ENCODE measurements at regions not wholly inside any gene's neighbourhood (a gene's known extent, or its start where the extent isn't known, plus 50 kb on each side); places are given as distances from the start of the nearest gene placed in this dataset.
"Not testable (repeated sequence)": the region's sequence is repeated elsewhere in the genome, so short reads cannot be mapped to it uniquely, and the experiment has no call there.

- Mint-ChIP-seq H3K4me3 (no peak overlapping the region), H3K4me1 (no peaks in the 10 kb centered on the region), H3K27ac (no peak overlapping the region), H3K27me3 (no peaks in the 10 kb centered on the region), H3K9me3 (no peaks in the 10 kb centered on the region), H3K36me3 (no peaks in the 10 kb centered on the region)
- ATAC-seq (ENCODE audit: low read depth): no peak
- DNase-seq (ENCODE audit: low spot score in 2 of 2): no peak
These were observed 373.3 kb upstream of the ACTRT1 start for GRCh38 chrX:128425546-128425945.

- ATAC-seq (ENCODE audit: low read depth) (no peak), DNase-seq (ENCODE audit: low spot score in 2 of 2) (no peak)
- H3K36me3 Mint-ChIP-seq: no peaks in the 10 kb centered on the region
- no peaks in the 10 kb centered on the region for H3K4me1 Mint-ChIP-seq
- no peak overlapping the region for H3K27ac Mint-ChIP-seq
- H3K9me3 Mint-ChIP-seq: peaks cover 3% of the 10 kb centered on the region
- H3K4me3 Mint-ChIP-seq: no peak overlapping the region
- no peaks in the 10 kb centered on the region for H3K27me3 Mint-ChIP-seq
These were observed 356.6 kb upstream of the ACTRT1 start for GRCh38 chrX:128408842-128409241.

- Mint-ChIP-seq H3K27ac (no peak overlapping the region), H3K27me3 (no peaks in the 10 kb centered on the region), H3K4me1 (no peaks in the 10 kb centered on the region), H3K9me3 (no peaks in the 10 kb centered on the region), H3K36me3 (no peaks in the 10 kb centered on the region), H3K4me3 (no peak overlapping the region)
- ATAC-seq (ENCODE audit: low read depth) (no peak), DNase-seq (ENCODE audit: low spot score in 2 of 2) (no peak)
These were observed 344.4 kb upstream of the ACTRT1 start for GRCh38 chrX:128396601-128397000.

- H3K9me3 Mint-ChIP-seq, H3K4me3 Mint-ChIP-seq, H3K4me1 Mint-ChIP-seq: not testable (repeated sequence)
These were observed 331.6 kb upstream of the ACTRT1 start for GRCh38 chrX:128383846-128384245.

GRCh38 chrX:128365492-128365891, 313.3 kb upstream of the ACTRT1 start:
- no peaks in the 10 kb centered on the region for H3K4me1 Mint-ChIP-seq
- H3K4me3 Mint-ChIP-seq: no peak overlapping the region
- H3K27ac Mint-ChIP-seq: no peak overlapping the region
- H3K36me3 Mint-ChIP-seq: no peaks in the 10 kb centered on the region
- no peaks in the 10 kb centered on the region for H3K27me3 Mint-ChIP-seq
- ATAC-seq (ENCODE audit: low read depth) (no peak), DNase-seq (ENCODE audit: low spot score in 2 of 2) (no peak)
- peaks cover 2% of the 10 kb centered on the region for H3K9me3 Mint-ChIP-seq

More at GRCh38 chrX:128383846-128384245, 331.6 kb upstream of the ACTRT1 start:
- H3K27ac Mint-ChIP-seq; H3K27me3 Mint-ChIP-seq; DNase-seq (ENCODE audit: low spot score in 2 of 2); H3K36me3 Mint-ChIP-seq; ATAC-seq (ENCODE audit: low read depth): not testable (repeated sequence)

GRCh38 chrX:128335671-128336070, 283.5 kb upstream of the ACTRT1 start:
- no peak overlapping the region for H3K4me3 Mint-ChIP-seq
- H3K4me1 Mint-ChIP-seq: no peaks in the 10 kb centered on the region
- H3K36me3 Mint-ChIP-seq: no peaks in the 10 kb centered on the region
- DNase-seq (ENCODE audit: low spot score in 2 of 2): no peak
- H3K27me3 Mint-ChIP-seq: no peaks in the 10 kb centered on the region
- no peak for ATAC-seq (ENCODE audit: low read depth)
- no peak overlapping the region for H3K27ac Mint-ChIP-seq
- H3K9me3 Mint-ChIP-seq: peaks cover 5% of the 10 kb centered on the region

GRCh38 chrX:128334821-128335220, 282.6 kb upstream of the ACTRT1 start:
- no peaks in the 10 kb centered on the region for H3K4me1 Mint-ChIP-seq
- peaks cover 5% of the 10 kb centered on the region for H3K9me3 Mint-ChIP-seq
- DNase-seq (ENCODE audit: low spot score in 2 of 2) (no peak), ATAC-seq (ENCODE audit: low read depth) (no peak)
- no peaks in the 10 kb centered on the region for H3K36me3 Mint-ChIP-seq
- H3K27me3 Mint-ChIP-seq: no peaks in the 10 kb centered on the region
- no peak overlapping the region for H3K4me3 Mint-ChIP-seq
- H3K27ac Mint-ChIP-seq: no peak overlapping the region

- Mint-ChIP-seq H3K27me3 (no peaks in the 10 kb centered on the region), H3K27ac (no peak overlapping the region), H3K36me3 (no peaks in the 10 kb centered on the region), H3K9me3 (no peaks in the 10 kb centered on the region), H3K4me1 (no peaks in the 10 kb centered on the region), H3K4me3 (no peak overlapping the region)
- ATAC-seq (ENCODE audit: low read depth) (no peak), DNase-seq (ENCODE audit: low spot score in 2 of 2) (no peak)
These were observed 258.7 kb upstream of the ACTRT1 start for GRCh38 chrX:128310912-128311311.

- Mint-ChIP-seq H3K27ac (no peak overlapping the region), H3K36me3 (no peaks in the 10 kb centered on the region), H3K27me3 (no peaks in the 10 kb centered on the region), H3K4me1 (no peaks in the 10 kb centered on the region), H3K9me3 (no peaks in the 10 kb centered on the region), H3K4me3 (no peak overlapping the region)
- ATAC-seq (ENCODE audit: low read depth) (no peak), DNase-seq (ENCODE audit: low spot score in 2 of 2) (no peak)
These were observed 257.1 kb upstream of the ACTRT1 start for GRCh38 chrX:128309311-128309710.

GRCh38 chrX:128294198-128294597, 242.0 kb upstream of the ACTRT1 start:
- Mint-ChIP-seq H3K27me3 (no peaks in the 10 kb centered on the region), H3K27ac (no peak overlapping the region), H3K9me3 (peaks cover 3% of the 10 kb centered on the region), H3K4me3 (no peak overlapping the region), H3K36me3 (no peaks in the 10 kb centered on the region), H3K4me1 (no peaks in the 10 kb centered on the region)
- DNase-seq (ENCODE audit: low spot score in 2 of 2): no peak
- no peak for ATAC-seq (ENCODE audit: low read depth)

- no peaks in the 10 kb centered on the region for H3K4me1 Mint-ChIP-seq
- H3K4me3 Mint-ChIP-seq: no peak overlapping the region
These were observed 235.5 kb upstream of the ACTRT1 start for GRCh38 chrX:128287693-128288092.

GRCh38 chrX:128250621-128251020, 198.4 kb upstream of the ACTRT1 start:
- H3K4me1 Mint-ChIP-seq: no peaks in the 10 kb centered on the region
- H3K36me3 Mint-ChIP-seq: no peaks in the 10 kb centered on the region
- H3K9me3 Mint-ChIP-seq: no peaks in the 10 kb centered on the region
- H3K27ac Mint-ChIP-seq: no peak overlapping the region
- DNase-seq (ENCODE audit: low spot score in 2 of 2): no peak
- ATAC-seq (ENCODE audit: low read depth): no peak
- H3K4me3 Mint-ChIP-seq: no peak overlapping the region
- no peaks in the 10 kb centered on the region for H3K27me3 Mint-ChIP-seq

More at GRCh38 chrX:128287693-128288092, 235.5 kb upstream of the ACTRT1 start:
- ATAC-seq (ENCODE audit: low read depth) (no peak), DNase-seq (ENCODE audit: low spot score in 2 of 2) (no peak)
- H3K27me3 Mint-ChIP-seq: no peaks in the 10 kb centered on the region
- peaks cover 2% of the 10 kb centered on the region for H3K9me3 Mint-ChIP-seq
- H3K27ac Mint-ChIP-seq: no peak overlapping the region
- H3K36me3 Mint-ChIP-seq: no peaks in the 10 kb centered on the region

- ATAC-seq (ENCODE audit: low read depth) (no peak), DNase-seq (ENCODE audit: low spot score in 2 of 2) (no peak)
- Mint-ChIP-seq H3K9me3 (peaks cover 8% of the 10 kb centered on the region), H3K27me3 (no peaks in the 10 kb centered on the region), H3K36me3 (no peaks in the 10 kb centered on the region), H3K4me3 (no peak overlapping the region), H3K4me1 (no peaks in the 10 kb centered on the region), H3K27ac (no peak overlapping the region)
These were observed 164.2 kb upstream of the ACTRT1 start for GRCh38 chrX:128216364-128216763.

GRCh38 chrX:128165884-128166408, 113.7 kb upstream of the ACTRT1 start:
- H3K27me3 Mint-ChIP-seq: no peaks in the 10 kb centered on the region
- no peaks in the 10 kb centered on the region for H3K4me1 Mint-ChIP-seq
- H3K4me3 Mint-ChIP-seq: no peak overlapping the region
- no peak for DNase-seq (ENCODE audit: low spot score in 2 of 2)
- no peaks in the 10 kb centered on the region for H3K36me3 Mint-ChIP-seq
- H3K27ac Mint-ChIP-seq: no peak overlapping the region
- no peak for ATAC-seq (ENCODE audit: low read depth)
- peaks cover 3% of the 10 kb centered on the region for H3K9me3 Mint-ChIP-seq

- no peak for ATAC-seq (ENCODE audit: low read depth)
- Mint-ChIP-seq H3K27ac (no peak overlapping the region), H3K4me1 (no peaks in the 10 kb centered on the region), H3K4me3 (no peak overlapping the region), H3K27me3 (no peaks in the 10 kb centered on the region), H3K9me3 (peaks cover 5% of the 10 kb centered on the region), H3K36me3 (no peaks in the 10 kb centered on the region)
- DNase-seq (ENCODE audit: low spot score in 2 of 2): no peak
These were observed 104.0 kb upstream of the ACTRT1 start for GRCh38 chrX:128156204-128156603.
